WTC11 (cell line): ENCODE measurements at regions not wholly inside any gene's neighbourhood (a gene's known extent, or its start where the extent isn't known, plus 50 kb on each side); places are given as distances from the start of the nearest gene placed in this dataset.

Experiments
- ATAC-seq: fragments of 200-7000 bp; cut with Tn5 transposase; 2 replicates; pipeline ENCODE4 v1.10.0; 2021; ENCODE audit warnings: mild to moderate bottlenecking, moderate library complexity
- CTCF ChIA-PET: fragments of 300-600 bp; sonication (Branson Sonifier 250); formaldehyde crosslinking; loops from one replicate; lab custom pipeline; 2021; ENCODE audit warnings: antibody characterized with exemption; lab: Charles Lee
- POLR2A ChIA-PET: fragments of 350-600 bp; sonication (Branson Sonifier 250); formaldehyde crosslinking; loops from one replicate; lab custom pipeline; 2021; ENCODE audit warnings: antibody characterized with exemption; lab: Charles Lee
- DNase-seq: peaks from one replicate; pipeline ENCODE4 v3.0.0; 2021; ENCODE audit warnings: low spot score
- H3K27ac Mint-ChIP-seq: 2 replicates; pipeline ENCODE4 v1.8.0; 2021; ENCODE audit warnings: mixed read lengths
- H3K27me3 Mint-ChIP-seq: 2 replicates; pipeline ENCODE4 v1.8.0; 2021; ENCODE audit warnings: low read depth, mild to moderate bottlenecking, moderate library complexity, mixed read lengths
- H3K36me3 Mint-ChIP-seq: 2 replicates; pipeline ENCODE4 v1.8.0; 2021; ENCODE audit warnings: mixed read lengths
- H3K4me1 Mint-ChIP-seq: 2 replicates; pipeline ENCODE4 v1.8.0; 2022; ENCODE audit warnings: mixed read lengths
- H3K4me3 Mint-ChIP-seq: 2 replicates; pipeline ENCODE4 v1.8.0; 2021; ENCODE audit warnings: mild to moderate bottlenecking, moderate library complexity, mixed read lengths
- H3K9me3 Mint-ChIP-seq: 2 replicates; pipeline ENCODE4 v1.8.0; 2021; ENCODE audit warnings: mixed read lengths
- ATF2 ChIP-seq: sonication (generic); formaldehyde crosslinking; IDR thresholded peaks from 2 replicates; pipeline ENCODE4 v1.8.1; 2022; ENCODE audit warnings: low read depth, missing genetic modification reagents, borderline replicate concordance
- ATF3 ChIP-seq: sonication (generic); formaldehyde crosslinking; conservative IDR thresholded peaks from 2 replicates; pipeline ENCODE4 v1.8.1; 2022; ENCODE audit warnings: mild to moderate bottlenecking, missing genetic modification reagents
- ESRRA ChIP-seq: sonication (generic); formaldehyde crosslinking; IDR thresholded peaks from 2 replicates; pipeline ENCODE4 v1.8.1; 2022; ENCODE audit warnings: mild to moderate bottlenecking, missing genetic modification reagents, borderline replicate concordance
- FOXP1 ChIP-seq: sonication (generic); formaldehyde crosslinking; IDR thresholded peaks from 2 replicates; pipeline ENCODE4 v1.8.0; 2022; ENCODE audit warnings: missing genetic modification reagents, mild to moderate bottlenecking, moderate library complexity, borderline replicate concordance
- GRHL2 ChIP-seq: fragments of 250-450 bp; sonication (Bioruptor Pico); IDR thresholded peaks from 2 replicates; pipeline ENCODE4 v1.8.0; 2022; ENCODE audit warnings: mild to moderate bottlenecking, moderate library complexity; ENCODE audit not compliant: insufficient replicate concordance, severe bottlenecking
- GTF2I ChIP-seq: fragments of 250-450 bp; sonication (Bioruptor Pico); conservative IDR thresholded peaks from 2 replicates; pipeline ENCODE4 v1.4.0; 2021; ENCODE audit warnings: mild to moderate bottlenecking
- MYBL2 ChIP-seq: sonication (generic); formaldehyde crosslinking; IDR thresholded peaks from 2 replicates; pipeline ENCODE4 v1.8.1; 2023; ENCODE audit warnings: mild to moderate bottlenecking, moderate library complexity, missing genetic modification reagents
- NFYB ChIP-seq: sonication (generic); formaldehyde crosslinking; conservative IDR thresholded peaks from 2 replicates; pipeline ENCODE4 v1.8.0; 2022; ENCODE audit warnings: low read depth, missing genetic modification reagents
- OVOL2 ChIP-seq: fragments of 250-450 bp; sonication (Bioruptor Pico); IDR thresholded peaks from 2 replicates; pipeline ENCODE4 v1.9.0; 2021; ENCODE audit warnings: mild to moderate bottlenecking, borderline replicate concordance
- RELA ChIP-seq: sonication (generic); formaldehyde crosslinking; IDR thresholded peaks from 2 replicates; pipeline ENCODE4 v1.8.1; 2022; ENCODE audit warnings: missing genetic modification reagents, mild to moderate bottlenecking, borderline replicate concordance
- RORB ChIP-seq: fragments of 250-450 bp; sonication (Bioruptor Pico); IDR thresholded peaks from 2 replicates; pipeline ENCODE4 v1.9.0; 2021; ENCODE audit warnings: mild to moderate bottlenecking
- TCF7 ChIP-seq: sonication (generic); formaldehyde crosslinking; IDR thresholded peaks from 2 replicates; pipeline ENCODE4 v1.8.0; 2022; ENCODE audit warnings: mild to moderate bottlenecking, low read depth, missing genetic modification reagents, moderate library complexity
- TEAD4 ChIP-seq: sonication (generic); formaldehyde crosslinking; IDR thresholded peaks from 2 replicates; pipeline ENCODE4 v1.8.0; 2022; ENCODE audit warnings: mild to moderate bottlenecking, missing genetic modification reagents
- USF1 ChIP-seq: sonication (generic); formaldehyde crosslinking; IDR thresholded peaks from 2 replicates; pipeline ENCODE4 v1.8.0; 2022; ENCODE audit warnings: mild to moderate bottlenecking, missing genetic modification reagents
- ZBTB21 ChIP-seq: sonication (generic); formaldehyde crosslinking; IDR thresholded peaks from 2 replicates; pipeline ENCODE4 v1.8.1; 2023; ENCODE audit warnings: mild to moderate bottlenecking, missing genetic modification reagents, borderline replicate concordance
- ZBTB43 ChIP-seq: sonication (generic); formaldehyde crosslinking; IDR thresholded peaks from 2 replicates; pipeline ENCODE4 v1.8.1; 2023; ENCODE audit warnings: mild to moderate bottlenecking, missing genetic modification reagents
- ZNF121 ChIP-seq: sonication (generic); formaldehyde crosslinking; IDR thresholded peaks from 2 replicates; pipeline ENCODE4 v1.8.0; 2023; ENCODE audit warnings: missing genetic modification reagents
- ZNF219 ChIP-seq: sonication (generic); formaldehyde crosslinking; IDR thresholded peaks from 2 replicates; pipeline ENCODE4 v1.8.0; 2023; ENCODE audit warnings: missing genetic modification reagents, mild to moderate bottlenecking, borderline replicate concordance
- ZNF263 ChIP-seq: sonication (generic); formaldehyde crosslinking; IDR thresholded peaks from 2 replicates; pipeline ENCODE4 v1.8.1; 2022; ENCODE audit warnings: low read depth, mild to moderate bottlenecking, moderate library complexity, missing genetic modification reagents
- ZSCAN18 ChIP-seq: fragments of 250-450 bp; sonication (Bioruptor Pico); IDR thresholded peaks from 2 replicates; pipeline ENCODE4 v2.1.2; 2022; ENCODE audit warnings: mild to moderate bottlenecking, moderate library complexity

- no peak for ATAC-seq
These were observed 339.6 kb downstream of the SNAPC1 start for GRCh38 chr14:62101673-62102348.

GRCh38 chr14:62102349-62102725, 340.1 kb downstream of the SNAPC1 start:
- no peak for DNase-seq
- no peaks in the 10 kb centered on the region for H3K9me3 Mint-ChIP-seq
- TF ChIP-seq ZBTB43 (CRISPR knock-in tag) = no peak
- no peak for TF ChIP-seq MYBL2 (CRISPR knock-in tag)
- H3K4me3 Mint-ChIP-seq = no peak overlapping the region
- no peaks in the 10 kb centered on the region for H3K4me1 Mint-ChIP-seq
- ChIA-PET CTCF (no interaction called here), POLR2A (no interaction called here)
- no peaks in the 10 kb centered on the region for H3K36me3 Mint-ChIP-seq
- no peak for ATAC-seq
- H3K27ac Mint-ChIP-seq = no peak overlapping the region
- H3K27me3 Mint-ChIP-seq = no peaks in the 10 kb centered on the region

More at GRCh38 chr14:62101673-62102348, 339.6 kb downstream of the SNAPC1 start:
- Mint-ChIP-seq H3K36me3 (no peaks in the 10 kb centered on the region), H3K27ac (no peak overlapping the region), H3K9me3 (no peaks in the 10 kb centered on the region), H3K4me3 (no peak overlapping the region), H3K4me1 (no peaks in the 10 kb centered on the region), H3K27me3 (no peaks in the 10 kb centered on the region)
- TF ChIP-seq TEAD4 (CRISPR knock-in tag) = no peak
- no peak for TF ChIP-seq GTF2I (CRISPR knock-in tag)
- TF ChIP-seq ATF2 (CRISPR knock-in tag) = no peak
- no peak for TF ChIP-seq RELA
- DNase-seq = no peak
- ChIA-PET POLR2A (no interaction called here), CTCF (no interaction called here)

- CTCF ChIA-PET = no interaction called here
- no peaks in the 10 kb centered on the region for H3K9me3 Mint-ChIP-seq
- H3K4me1 Mint-ChIP-seq = no peaks in the 10 kb centered on the region
- no peak overlapping the region for H3K4me3 Mint-ChIP-seq
- no peak overlapping the region for H3K27ac Mint-ChIP-seq
- POLR2A ChIA-PET = no interaction called here
- no peaks in the 10 kb centered on the region for H3K27me3 Mint-ChIP-seq
- DNase-seq = no peak
- no peak for ATAC-seq
- no peaks in the 10 kb centered on the region for H3K36me3 Mint-ChIP-seq
- TF ChIP-seq USF1 (CRISPR knock-in tag) (no peak), ZBTB21 (CRISPR knock-in tag) (no peak), ZNF263 (CRISPR knock-in tag) (no peak), ATF3 (CRISPR knock-in tag) (no peak), NFYB (no peak), TCF7 (CRISPR knock-in tag) (no peak), ZNF219 (CRISPR knock-in tag) (no peak), OVOL2 (no peak), ZNF121 (no peak), MYBL2 (CRISPR knock-in tag) (no peak), FOXP1 (CRISPR knock-in tag) (no peak), RORB (no peak), ZSCAN18 (CRISPR knock-in tag) (no peak), GRHL2 (CRISPR knock-in tag) (no peak), ESRRA (CRISPR knock-in tag) (no peak)
- TF ChIP-seq, all 79 proteins: peak for 0
These were observed 341.2 kb downstream of the SNAPC1 start for GRCh38 chr14:62103464-62103863.
